GM21723 (cell line): ENCODE measurements at regions not wholly inside any gene's neighbourhood (a gene's known extent, or its start where the extent isn't known, plus 50 kb on each side); places are given as distances from the start of the nearest gene placed in this dataset.
"Not testable (repeated sequence)": the region's sequence is repeated elsewhere in the genome, so short reads cannot be mapped to it uniquely, and the experiment has no call there.

Experiments
- ATAC-seq: cut with Tn5 transposase; IDR thresholded peaks from one replicate; pipeline ENCODE4 v1.9.1; 2021; ENCODE audit warnings: mild to moderate bottlenecking, moderate library complexity; ENCODE audit not compliant: unreplicated experiment

DNA sequence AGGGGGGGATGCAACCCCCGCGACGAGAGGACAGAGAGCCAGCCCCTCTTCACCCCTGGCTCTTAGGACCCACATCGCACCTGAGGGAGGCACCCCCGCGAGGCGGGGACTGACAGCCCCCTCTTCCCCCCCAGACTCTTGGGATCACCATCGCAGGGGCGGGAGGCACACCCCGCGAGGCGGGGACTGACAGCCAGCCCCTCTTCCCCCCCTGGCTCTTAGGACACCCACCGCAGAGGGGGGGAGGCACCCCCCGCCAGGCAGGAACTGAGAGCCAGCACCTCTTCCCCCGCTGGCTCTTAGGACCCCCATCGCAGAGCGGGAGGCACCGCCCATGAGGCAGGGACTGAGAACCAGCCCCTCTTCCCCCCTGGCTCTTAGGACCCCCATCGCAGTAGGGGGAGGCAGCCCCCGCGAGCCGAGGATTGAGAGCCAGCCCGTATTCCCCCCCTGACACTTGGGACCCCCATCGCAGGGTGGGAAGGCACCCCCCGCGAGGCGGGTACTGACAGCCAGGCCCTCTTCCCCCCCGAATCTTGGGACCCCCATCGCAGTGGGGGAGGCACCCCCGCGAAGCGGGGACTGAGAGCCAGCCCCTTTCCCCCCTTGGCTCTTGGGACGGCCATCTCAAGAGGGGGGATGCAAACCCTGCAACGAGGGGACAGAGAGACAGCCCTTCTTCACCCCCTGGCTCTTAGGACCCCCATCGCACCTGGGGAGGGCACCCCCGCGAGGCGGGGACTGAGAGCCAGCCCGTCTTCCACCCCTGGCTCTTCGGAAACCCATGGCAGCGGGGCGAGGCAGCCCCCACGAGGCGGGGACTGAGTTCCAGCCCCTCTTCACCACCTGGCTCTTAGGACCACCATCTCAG is 2425.1 kb upstream of the PCDH20 start:
- ATAC-seq, result no peak

DNA sequence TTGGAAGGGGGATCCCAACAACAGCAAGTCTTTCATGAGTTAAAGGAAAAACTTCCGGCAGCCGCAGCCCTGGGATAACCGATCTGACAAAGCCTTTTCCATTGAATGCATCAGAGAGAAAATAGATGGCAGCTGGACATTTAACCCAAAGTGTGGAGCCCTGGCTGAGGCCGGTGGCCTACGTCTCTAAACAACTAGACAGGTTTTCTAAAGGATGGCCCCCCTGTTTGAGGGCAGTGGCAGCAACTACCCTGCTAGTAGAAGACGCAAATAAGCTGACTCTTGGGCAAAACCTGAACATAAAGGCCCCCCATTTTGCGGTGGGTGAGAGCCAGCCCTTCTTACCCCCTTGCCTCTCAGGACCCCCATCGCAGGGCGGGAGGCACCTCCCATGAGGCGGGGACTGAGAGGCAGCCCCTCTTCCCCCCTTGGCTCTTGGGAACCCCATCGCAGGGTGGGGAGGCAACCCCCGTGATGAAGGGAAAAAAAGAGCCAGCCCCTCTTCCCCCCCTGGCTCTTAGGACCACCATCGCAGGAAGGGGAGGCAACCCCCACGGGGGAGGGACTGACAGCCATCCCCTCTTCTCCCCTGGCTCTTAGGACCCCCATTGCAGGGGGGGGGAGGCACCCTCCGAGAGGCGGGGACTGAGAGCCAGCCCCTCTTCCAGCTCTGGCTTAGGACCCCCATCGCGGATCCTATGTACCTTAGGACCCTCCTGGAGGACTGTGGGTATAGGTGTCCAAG is 2422.9 kb upstream of the PCDH20 start:
- ATAC-seq, result no peak

DNA sequence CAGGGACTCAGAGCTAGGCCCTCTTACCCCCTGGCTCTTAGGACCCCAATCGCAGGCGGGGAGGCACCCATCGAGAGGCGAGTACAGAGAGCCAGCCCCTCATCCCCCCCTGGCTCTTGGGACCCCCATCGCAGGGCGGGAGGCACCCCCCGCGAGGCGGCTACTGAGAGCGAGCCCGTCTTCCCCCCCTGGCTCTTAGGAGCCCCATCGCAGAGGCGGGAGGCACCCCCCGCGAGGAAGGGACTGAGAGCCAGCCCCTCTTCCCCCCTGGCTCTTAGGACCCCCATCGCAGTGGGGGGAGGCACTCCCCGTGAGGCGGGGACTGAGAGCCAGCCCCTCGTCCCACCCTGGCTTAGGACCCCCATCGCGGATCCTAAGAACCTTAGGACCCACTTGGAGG is 2422.1 kb upstream of the PCDH20 start:
- ATAC-seq, result not testable (repeated sequence)

DNA sequence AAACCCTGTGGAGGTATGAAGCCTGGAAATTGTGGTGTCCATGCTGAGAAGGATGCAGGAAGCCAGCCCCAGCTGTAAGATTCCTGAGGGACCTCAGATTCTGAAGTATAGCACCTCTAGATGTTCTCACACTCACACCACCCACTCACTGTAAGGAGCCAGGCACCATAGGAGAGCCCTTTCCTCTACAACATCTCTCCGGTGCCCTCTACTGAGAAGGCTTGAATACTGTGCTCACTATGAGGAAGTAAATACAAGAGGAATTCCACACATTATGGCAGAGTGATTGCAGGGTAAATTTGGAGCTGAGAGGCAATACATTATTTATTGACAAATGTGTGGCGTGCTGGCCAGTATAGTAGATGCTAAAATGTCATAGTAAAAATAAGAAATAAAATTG is 2414.0 kb upstream of the PCDH20 start:
- not testable (repeated sequence) for ATAC-seq

DNA sequence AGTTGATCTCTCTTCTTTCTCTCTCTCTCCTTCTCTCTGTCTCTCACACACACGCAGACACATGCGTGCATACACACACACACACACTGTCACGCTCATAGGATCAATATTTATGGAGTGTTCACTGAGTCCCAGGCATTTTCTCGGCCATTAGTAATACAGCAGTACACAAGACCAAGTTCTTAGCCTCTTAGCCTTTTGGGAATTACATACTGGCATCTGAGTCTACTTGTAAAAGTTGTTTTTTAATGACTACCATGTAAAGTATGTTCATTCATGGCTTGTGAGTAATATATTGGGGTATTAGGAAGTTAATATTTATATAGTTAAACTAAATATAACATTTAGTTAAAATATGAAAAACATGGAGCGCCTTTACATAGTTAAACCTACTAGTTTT is 2406.1 kb upstream of the PCDH20 start:
- not testable (repeated sequence) for ATAC-seq

DNA sequence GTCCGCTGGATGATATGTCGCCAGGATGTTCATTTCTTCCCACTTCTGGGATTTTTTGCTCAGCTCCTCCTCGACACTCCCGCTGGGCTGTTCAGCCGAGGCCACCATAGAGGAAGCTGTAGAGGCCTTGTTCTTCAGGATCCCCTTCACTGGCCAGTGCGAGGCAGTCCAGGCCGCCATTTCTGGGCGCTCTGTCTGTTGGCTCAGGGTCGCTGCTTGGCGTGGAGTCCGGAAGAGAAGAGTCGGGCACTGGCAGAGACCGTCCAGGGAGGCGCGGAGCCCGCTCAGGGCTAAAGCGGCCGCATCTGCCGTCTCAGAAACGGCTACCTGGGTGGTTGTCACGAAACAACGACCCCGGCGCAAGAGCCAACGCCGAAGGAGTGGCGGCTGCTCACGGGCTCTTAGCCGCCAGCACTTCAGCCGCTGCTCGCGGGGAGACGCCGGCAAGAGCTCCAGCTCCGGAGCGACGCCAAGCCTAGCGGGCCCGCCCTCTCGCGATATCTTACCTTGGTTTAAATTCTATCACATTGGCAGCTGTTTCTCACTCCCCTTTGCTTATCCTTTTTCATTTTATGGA is 2395.9 kb upstream of the PCDH20 start:
- ATAC-seq, result not testable (repeated sequence)

DNA sequence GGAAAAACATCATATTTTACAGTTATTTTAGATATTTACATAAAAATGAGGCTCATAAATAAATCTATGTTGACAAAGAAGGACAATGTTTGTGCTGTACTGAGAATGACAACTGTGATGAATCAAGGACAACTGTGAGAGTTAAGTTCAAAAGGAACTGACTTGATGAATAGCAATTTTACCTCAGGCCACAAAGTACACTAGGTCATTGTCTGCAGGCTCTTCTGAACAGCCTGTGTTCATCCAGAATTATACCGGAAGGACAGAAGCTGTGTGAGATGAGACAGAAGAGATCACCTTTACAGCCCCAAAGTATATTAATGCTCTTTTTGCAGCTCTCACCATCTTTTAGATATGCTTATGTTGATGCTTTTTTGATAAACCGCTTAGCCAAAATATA is 2375.5 kb upstream of the PCDH20 start:
- not testable (repeated sequence) for ATAC-seq

DNA sequence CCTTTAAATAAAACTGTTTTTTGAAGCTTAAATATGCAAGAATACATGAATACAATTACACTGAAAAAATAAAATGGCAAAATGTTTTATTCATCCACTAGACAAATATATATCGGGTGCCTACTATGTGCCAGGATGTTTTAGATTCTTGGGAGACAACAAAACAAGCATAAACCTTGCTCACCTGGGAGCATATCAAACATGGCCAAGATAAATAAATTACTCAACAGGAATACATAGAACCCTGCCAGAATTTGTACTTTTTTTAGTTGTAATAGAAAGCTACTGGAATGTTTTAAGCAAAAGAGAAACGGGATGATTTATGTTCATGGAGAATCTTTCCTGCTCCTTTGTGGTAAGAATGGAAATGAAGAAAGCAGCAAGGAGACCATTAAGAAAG is 2358.5 kb upstream of the PCDH20 start:
- no peak for ATAC-seq

DNA sequence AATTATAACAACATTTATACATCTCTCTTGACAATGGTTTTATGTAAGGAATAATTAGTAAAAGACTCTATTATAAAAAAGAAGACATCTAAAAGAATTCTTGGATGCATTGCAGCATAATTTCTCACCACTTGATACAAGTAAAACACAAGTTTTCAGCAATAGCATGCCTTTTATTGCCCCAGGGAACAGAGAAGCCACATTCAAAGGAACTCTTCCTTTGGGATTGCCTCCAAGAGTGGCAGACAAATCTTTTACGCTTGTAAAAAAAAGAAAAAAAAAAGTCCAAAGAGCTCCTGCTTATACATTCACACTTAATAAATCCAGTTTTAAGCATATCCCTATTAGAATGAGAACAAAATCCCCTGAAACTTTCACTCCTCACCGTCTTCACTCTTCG is 2357.8 kb upstream of the PCDH20 start:
- no peak for ATAC-seq

DNA sequence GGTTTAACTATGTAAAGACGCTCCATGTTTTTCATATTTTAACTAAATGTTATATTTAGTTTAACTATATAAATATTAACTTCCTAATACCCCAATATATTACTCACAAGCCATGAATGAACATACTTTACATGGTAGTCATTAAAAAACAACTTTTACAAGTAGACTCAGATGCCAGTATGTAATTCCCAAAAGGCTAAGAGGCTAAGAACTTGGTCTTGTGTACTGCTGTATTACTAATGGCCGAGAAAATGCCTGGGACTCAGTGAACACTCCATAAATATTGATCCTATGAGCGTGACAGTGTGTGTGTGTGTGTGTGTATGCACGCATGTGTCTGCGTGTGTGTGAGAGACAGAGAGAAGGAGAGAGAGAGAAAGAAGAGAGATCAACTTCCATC is 2342.0 kb upstream of the PCDH20 start:
- ATAC-seq, result not testable (repeated sequence)

DNA sequence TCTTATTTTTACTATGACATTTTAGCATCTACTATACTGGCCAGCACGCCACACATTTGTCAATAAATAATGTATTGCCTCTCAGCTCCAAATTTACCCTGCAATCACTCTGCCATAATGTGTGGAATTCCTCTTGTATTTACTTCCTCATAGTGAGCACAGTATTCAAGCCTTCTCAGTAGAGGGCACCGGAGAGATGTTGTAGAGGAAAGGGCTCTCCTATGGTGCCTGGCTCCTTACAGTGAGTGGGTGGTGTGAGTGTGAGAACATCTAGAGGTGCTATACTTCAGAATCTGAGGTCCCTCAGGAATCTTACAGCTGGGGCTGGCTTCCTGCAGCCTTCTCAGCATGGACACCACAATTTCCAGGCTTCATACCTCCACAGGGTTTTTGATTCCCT is 2334.2 kb upstream of the PCDH20 start:
- ATAC-seq, result not testable (repeated sequence)

DNA sequence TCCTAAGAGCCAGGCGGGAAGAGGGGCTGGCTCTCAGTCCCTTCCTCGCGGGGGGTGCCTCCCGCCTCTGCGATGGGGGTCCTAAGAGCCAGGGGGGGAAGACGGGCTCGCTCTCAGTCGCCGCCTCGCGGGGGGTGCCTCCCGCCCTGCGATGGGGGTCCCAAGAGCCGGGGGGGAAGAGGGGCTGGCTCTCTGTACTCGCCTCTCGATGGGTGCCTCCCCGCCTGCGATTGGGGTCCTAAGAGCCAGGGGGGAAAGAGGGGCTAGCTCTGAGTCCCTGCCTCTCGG is 2326.1 kb upstream of the PCDH20 start:
- not testable (repeated sequence) for ATAC-seq

DNA sequence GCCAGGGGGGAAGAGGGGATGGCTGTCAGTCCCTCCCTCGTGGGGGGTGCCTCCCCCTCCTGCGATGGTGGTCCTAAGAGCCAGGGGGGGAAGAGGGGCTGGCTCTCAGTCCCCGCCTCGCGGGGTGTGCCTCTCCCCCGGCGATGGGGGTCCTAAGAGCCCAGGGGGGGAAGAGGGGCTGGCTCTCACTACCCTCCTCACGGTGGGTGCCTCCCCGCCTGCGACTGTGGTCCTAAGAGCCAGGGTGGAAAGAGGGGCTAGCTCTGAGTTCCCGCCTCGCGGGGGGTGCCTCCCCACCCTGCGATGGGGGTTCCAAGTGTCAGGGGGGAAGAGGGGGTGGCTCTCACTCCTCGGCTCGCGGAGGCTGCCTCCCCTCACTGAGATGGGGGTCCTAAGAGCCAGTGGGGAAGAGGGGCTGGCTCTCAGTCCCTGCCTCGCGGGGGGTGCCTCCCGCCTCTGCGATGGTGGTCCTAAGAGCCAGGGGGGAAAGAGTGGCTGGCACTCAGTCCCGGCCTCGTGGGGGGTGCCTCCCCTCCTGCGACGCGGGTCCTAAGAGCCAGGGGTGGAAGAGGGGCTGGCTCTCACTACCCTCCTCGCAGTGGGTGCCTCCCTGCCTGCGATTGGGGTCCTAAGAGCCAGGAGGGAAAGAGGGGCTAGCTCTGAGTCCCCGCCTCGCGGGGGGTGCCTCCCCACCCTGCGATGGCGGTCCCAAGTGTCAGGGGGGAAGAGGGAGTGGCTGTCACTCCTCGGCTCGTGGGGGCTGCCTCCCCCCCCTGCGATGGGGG is 2325.6 kb upstream of the PCDH20 start:
- no peak for ATAC-seq

DNA sequence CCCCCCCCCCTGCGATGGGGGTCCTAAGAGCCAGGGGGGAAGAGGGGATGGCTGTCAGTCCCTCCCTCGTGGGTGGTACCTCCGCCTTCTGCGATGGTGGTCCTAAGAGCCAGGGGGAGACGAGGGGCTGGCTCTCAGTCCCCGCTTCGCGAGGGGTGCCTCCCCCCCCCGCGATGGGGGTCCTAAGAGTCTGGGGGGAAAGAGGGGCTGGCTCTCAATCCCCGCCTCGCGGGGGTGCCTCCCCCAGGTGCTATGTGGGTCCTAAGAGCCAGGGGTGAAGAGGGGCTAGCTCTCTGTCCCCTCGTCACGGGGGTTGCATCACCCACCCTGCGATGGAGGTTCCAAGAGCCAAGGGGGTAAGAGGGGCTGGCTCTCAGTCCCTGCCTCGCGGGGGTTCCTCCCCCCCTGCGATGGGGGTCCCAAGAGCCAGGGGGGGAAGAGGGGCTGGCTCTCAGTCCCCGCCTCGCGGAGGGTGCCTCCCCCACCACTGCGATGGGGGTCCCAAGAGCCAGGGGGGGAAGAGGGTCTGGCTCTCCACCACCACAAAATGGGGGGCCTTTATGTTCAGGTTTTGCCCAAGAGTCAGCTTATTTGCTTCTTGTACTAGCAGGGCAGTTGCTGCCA is 2323.6 kb upstream of the PCDH20 start:
- not testable (repeated sequence) for ATAC-seq

DNA sequence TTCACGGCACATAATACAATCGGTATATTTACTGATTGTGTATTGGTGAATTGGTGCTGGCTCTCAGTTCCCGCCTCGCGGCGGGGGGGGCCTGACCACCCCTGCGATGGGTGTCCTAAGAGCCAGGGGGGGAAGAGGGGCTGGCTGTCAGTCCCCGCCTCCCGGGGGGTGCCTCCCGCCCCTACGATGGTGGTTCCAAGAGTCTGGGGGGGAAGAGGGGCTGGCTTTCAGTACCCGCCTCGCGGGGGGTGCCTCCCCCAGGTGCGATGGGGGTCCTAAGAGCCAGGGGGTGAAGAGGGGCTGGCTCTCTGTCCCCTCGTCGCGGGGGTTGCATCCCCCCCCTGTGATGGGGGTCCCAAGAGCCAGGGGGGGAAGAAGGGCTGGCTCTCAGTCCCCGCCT is 2321.8 kb upstream of the PCDH20 start:
- no peak for ATAC-seq

DNA sequence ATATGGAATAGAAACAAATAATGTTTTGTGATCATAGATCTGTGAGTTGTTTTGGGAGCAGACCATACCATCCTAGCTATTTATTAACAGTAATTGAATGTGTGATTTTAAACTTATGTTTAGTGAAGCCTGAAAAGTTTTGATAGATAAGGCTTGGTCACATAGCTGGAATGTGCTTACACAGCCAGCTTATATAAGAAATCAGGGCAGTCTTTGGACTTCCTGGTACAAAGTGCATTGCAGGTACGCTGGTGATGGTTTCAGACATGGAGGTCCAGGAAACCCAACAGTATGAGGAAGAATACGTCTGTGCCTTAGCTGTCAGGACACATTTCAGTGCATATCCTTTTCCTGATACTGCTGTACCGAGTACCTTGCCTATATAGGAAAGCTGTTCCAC is 2316.2 kb upstream of the PCDH20 start:
- ATAC-seq, result no peak

DNA sequence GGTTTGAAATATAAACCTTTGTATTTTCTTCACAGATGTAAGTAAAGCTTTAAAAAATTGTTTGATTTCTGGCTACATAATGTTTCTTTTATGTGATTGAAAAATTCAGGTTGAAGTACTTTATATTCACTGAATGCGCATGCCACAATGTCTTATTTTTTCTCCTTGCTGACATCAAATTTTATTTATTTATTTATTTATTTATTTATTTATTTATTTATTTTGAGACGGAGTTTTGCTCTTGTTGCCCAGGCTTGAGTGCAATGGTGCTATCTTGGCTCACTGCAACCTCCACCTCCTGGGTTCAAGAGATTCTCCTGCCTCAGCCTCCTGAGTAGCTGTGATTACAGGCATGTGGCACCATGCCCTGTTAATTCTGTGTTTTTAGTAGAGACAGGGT is 2296.5 kb upstream of the PCDH20 start:
- ATAC-seq, result not testable (repeated sequence)

DNA sequence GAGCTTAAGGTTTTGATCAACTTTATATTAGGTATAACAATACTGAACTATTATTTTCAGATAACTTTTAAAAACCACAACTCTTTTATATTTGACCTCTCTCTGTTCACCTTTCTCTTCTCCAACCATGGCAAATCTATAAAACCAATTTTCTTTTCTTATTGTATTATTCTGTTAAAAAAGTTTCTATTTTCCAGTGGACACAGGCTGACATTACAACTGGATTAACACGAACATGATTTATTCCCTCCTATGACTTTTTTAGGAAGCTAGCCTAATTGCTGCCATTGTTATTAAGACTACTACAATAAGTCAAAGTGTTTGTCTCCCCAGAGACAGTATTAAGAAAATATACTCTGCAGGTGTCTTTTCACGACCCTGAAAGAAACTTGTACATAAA is 2291.1 kb upstream of the PCDH20 start:
- no peak for ATAC-seq

DNA sequence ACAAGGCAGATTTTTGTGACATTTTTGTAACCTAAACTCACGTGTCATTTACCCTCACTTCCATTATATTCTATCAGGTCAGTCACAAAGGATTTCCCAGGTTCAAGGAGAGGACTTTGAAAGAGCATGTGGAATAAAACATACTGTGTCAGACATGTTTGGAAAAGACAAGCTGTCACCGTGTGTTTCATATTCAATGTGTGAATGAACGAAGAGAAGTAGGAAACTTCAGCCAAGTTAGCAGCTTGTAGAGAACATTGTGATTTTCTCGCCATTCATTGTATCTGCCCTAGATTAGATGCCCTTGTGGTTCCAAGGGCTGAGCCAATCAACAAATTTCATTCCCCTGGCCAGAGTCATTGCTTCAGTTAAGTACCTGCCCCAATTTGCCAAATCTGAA is 2288.9 kb upstream of the PCDH20 start:
- ATAC-seq, result no peak

DNA sequence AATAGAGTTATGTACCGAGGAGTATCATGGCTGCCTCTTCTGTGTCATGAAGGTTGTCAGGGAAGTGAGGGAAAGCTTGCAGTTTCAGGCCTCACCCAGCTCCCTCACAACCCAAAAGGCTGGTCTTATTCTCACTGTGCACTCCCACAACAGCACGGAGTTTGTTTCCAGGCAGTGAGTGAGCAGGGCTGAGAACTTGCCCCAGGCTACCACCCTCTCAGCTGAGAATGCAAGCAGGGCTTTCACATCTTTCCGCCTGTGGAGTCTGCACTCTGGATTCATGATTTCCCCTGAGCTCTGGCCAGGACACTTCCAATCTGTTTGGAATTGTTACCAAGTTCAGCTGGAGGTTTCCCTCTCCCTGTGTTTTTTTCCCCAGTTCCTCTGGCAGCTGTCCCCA is 2284.7 kb upstream of the PCDH20 start:
- no peak for ATAC-seq

DNA sequence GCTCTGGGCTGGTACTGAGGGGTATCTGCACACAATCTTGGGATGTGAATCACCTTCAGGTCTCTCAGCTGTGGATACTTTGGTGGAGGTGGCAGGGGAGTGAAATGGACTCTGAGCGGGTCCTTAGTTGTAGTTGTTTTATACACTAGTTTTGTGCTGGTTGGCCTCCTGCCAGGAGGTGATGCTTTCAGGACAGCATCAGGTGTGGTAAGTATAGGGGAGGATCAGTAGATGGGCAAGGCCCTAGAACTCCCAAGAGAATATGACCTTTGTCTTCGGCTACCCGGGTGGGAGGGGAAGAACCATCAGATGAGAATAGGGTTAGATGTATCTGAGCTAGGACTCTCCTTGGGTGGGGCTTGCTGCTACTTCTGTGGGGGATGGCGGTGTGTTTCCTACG is 2284.3 kb upstream of the PCDH20 start:
- no peak for ATAC-seq
